Gastrocnemius medialis (tissue), 4 donors: ENCODE measurements at regions not wholly inside any gene's neighbourhood (a gene's known extent, or its start where the extent isn't known, plus 50 kb on each side); places are given as distances from the start of the nearest gene placed in this dataset.

ENCODE experiments used
- POLR2A ChIP-seq, 2 donors: fragments of 450-650 bp; IDR thresholded peaks; one replicate each; pipeline ENCODE4 v1.6.1; 2017; ENCODE audit warnings: antibody characterized with exemption in 2 of 2, mild to moderate bottlenecking in 2 of 2, moderate library complexity in 2 of 2
- TF ChIP-seq, protein P1 (sequence below), 5 experiments: fragments of 450-650 bp in 3 of 5; fragments of 200-600 bp in 2 of 5; sonication (generic) in 2 of 5; IDR thresholded peaks in 4 of 5; conservative IDR thresholded peaks in 1 of 5; 1 replicate in 4 of 5; 2 replicates in 1 of 5; pipeline ENCODE4 v1.5.1; 2016 to 2019; ENCODE audit warnings: antibody characterized with exemption in 5 of 5, mild to moderate bottlenecking in 3 of 5, moderate library complexity in 3 of 5

DNA sequence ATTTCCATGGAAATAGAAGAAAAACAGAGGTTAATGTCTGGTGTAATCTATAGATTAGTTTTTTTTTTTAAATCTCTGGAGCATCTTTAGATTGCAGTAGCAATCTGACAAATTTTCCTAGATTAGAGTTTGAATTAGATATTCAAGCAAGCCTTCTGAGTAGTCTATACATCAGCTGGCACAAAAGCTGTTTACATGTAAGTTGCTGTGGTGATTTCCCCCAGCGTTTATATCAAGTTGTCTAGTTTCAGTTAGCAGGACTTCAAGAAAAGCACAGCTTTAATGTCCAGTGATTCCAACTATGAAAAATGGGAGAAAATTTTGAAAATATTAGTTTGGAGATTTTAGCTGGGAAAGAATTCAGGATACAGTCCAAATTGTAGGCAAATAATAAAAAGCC, 605.0 kb upstream of the USP15 start:
- TF ChIP-seq, protein P1, sequence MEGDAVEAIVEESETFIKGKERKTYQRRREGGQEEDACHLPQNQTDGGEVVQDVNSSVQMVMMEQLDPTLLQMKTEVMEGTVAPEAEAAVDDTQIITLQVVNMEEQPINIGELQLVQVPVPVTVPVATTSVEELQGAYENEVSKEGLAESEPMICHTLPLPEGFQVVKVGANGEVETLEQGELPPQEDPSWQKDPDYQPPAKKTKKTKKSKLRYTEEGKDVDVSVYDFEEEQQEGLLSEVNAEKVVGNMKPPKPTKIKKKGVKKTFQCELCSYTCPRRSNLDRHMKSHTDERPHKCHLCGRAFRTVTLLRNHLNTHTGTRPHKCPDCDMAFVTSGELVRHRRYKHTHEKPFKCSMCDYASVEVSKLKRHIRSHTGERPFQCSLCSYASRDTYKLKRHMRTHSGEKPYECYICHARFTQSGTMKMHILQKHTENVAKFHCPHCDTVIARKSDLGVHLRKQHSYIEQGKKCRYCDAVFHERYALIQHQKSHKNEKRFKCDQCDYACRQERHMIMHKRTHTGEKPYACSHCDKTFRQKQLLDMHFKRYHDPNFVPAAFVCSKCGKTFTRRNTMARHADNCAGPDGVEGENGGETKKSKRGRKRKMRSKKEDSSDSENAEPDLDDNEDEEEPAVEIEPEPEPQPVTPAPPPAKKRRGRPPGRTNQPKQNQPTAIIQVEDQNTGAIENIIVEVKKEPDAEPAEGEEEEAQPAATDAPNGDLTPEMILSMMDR (IDR thresholded peaks at IDR 0.05 in 4 of 5, conservative IDR thresholded peaks at IDR 0.05 in 1 of 5): no peak
- no peak for TF ChIP-seq POLR2A (IDR thresholded peaks at IDR 0.05)
